WTC11 (cell line): ENCODE measurements at regions not wholly inside any gene's neighbourhood (a gene's known extent, or its start where the extent isn't known, plus 50 kb on each side); places are given as distances from the start of the nearest gene placed in this dataset.

Experiments
- ATAC-seq: fragments of 200-7000 bp; cut with Tn5 transposase; 2 replicates; pipeline ENCODE4 v1.10.0; 2021; ENCODE audit warnings: mild to moderate bottlenecking, moderate library complexity
- CTCF ChIA-PET: fragments of 300-600 bp; sonication (Branson Sonifier 250); formaldehyde crosslinking; loops from one replicate; lab custom pipeline; 2021; ENCODE audit warnings: antibody characterized with exemption; lab: Charles Lee
- POLR2A ChIA-PET: fragments of 350-600 bp; sonication (Branson Sonifier 250); formaldehyde crosslinking; loops from one replicate; lab custom pipeline; 2021; ENCODE audit warnings: antibody characterized with exemption; lab: Charles Lee
- DNase-seq: peaks from one replicate; pipeline ENCODE4 v3.0.0; 2021; ENCODE audit warnings: low spot score
- H3K27ac Mint-ChIP-seq: 2 replicates; pipeline ENCODE4 v1.8.0; 2021; ENCODE audit warnings: mixed read lengths
- H3K27me3 Mint-ChIP-seq: 2 replicates; pipeline ENCODE4 v1.8.0; 2021; ENCODE audit warnings: low read depth, mild to moderate bottlenecking, moderate library complexity, mixed read lengths
- H3K36me3 Mint-ChIP-seq: 2 replicates; pipeline ENCODE4 v1.8.0; 2021; ENCODE audit warnings: mixed read lengths
- H3K4me1 Mint-ChIP-seq: 2 replicates; pipeline ENCODE4 v1.8.0; 2022; ENCODE audit warnings: mixed read lengths
- H3K4me3 Mint-ChIP-seq: 2 replicates; pipeline ENCODE4 v1.8.0; 2021; ENCODE audit warnings: mild to moderate bottlenecking, moderate library complexity, mixed read lengths
- H3K9me3 Mint-ChIP-seq: 2 replicates; pipeline ENCODE4 v1.8.0; 2021; ENCODE audit warnings: mixed read lengths
- ARID4B ChIP-seq: sonication (generic); formaldehyde crosslinking; IDR thresholded peaks from 2 replicates; pipeline ENCODE4 v1.8.0; 2023; ENCODE audit warnings: missing genetic modification reagents, mild to moderate bottlenecking, borderline replicate concordance
- CREB1 ChIP-seq: sonication (generic); formaldehyde crosslinking; IDR thresholded peaks from 2 replicates; pipeline ENCODE4 v1.8.0; 2023; ENCODE audit warnings: mild to moderate bottlenecking, missing genetic modification reagents
- E2F5 ChIP-seq: sonication (generic); formaldehyde crosslinking; IDR thresholded peaks from 2 replicates; pipeline ENCODE4 v1.8.1; 2022; ENCODE audit warnings: mild to moderate bottlenecking, moderate library complexity, missing genetic modification reagents
- HMGXB4 ChIP-seq: sonication (generic); formaldehyde crosslinking; IDR thresholded peaks from 2 replicates; pipeline ENCODE4 v1.8.1; 2023; ENCODE audit warnings: mild to moderate bottlenecking, moderate library complexity, missing genetic modification reagents
- NFE2L1 ChIP-seq: sonication (generic); formaldehyde crosslinking; IDR thresholded peaks from 2 replicates; pipeline ENCODE4 v1.8.1; 2023; ENCODE audit warnings: missing genetic modification reagents
- TCF7 ChIP-seq: sonication (generic); formaldehyde crosslinking; IDR thresholded peaks from 2 replicates; pipeline ENCODE4 v1.8.0; 2022; ENCODE audit warnings: mild to moderate bottlenecking, low read depth, missing genetic modification reagents, moderate library complexity
- ZNF232 ChIP-seq: sonication (generic); formaldehyde crosslinking; IDR thresholded peaks from 2 replicates; pipeline ENCODE4 v1.8.0; 2022; ENCODE audit warnings: mild to moderate bottlenecking, missing genetic modification reagents
- ZNF263 ChIP-seq: sonication (generic); formaldehyde crosslinking; IDR thresholded peaks from 2 replicates; pipeline ENCODE4 v1.8.1; 2022; ENCODE audit warnings: low read depth, mild to moderate bottlenecking, moderate library complexity, missing genetic modification reagents
- ZNF317 ChIP-seq: sonication (generic); formaldehyde crosslinking; IDR thresholded peaks from 2 replicates; pipeline ENCODE4 v1.8.1; 2023; ENCODE audit warnings: low read depth, mild to moderate bottlenecking, moderate library complexity, missing genetic modification reagents, borderline replicate concordance
- ZNF416 ChIP-seq: fragments of 250-450 bp; sonication (Bioruptor Pico); IDR thresholded peaks from 2 replicates; pipeline ENCODE4 v1.9.0; 2021; ENCODE audit warnings: mild to moderate bottlenecking, inconsistent platforms
- ZNF532 ChIP-seq: fragments of 250-450 bp; sonication (Bioruptor Pico); IDR thresholded peaks from 2 replicates; pipeline ENCODE4 v1.9.0; 2021; ENCODE audit warnings: mild to moderate bottlenecking, borderline replicate concordance
- TF ChIP-seq, protein P1 (sequence below): fragments of 250-450 bp; sonication (Bioruptor Pico); IDR thresholded peaks from 2 replicates; pipeline ENCODE4 v1.9.0; 2021; ENCODE audit warnings: moderate library complexity, mild to moderate bottlenecking, inconsistent platforms, borderline replicate concordance
- TF ChIP-seq, protein P2 (sequence below): sonication (generic); formaldehyde crosslinking; IDR thresholded peaks from 2 replicates; pipeline ENCODE4 v1.8.1; 2023; ENCODE audit warnings: mild to moderate bottlenecking, missing genetic modification reagents, borderline replicate concordance
- TF ChIP-seq, protein P3 (sequence below): sonication (generic); formaldehyde crosslinking; IDR thresholded peaks from 2 replicates; pipeline ENCODE4 v1.8.1; 2022; ENCODE audit warnings: low read depth, missing genetic modification reagents, borderline replicate concordance

DNA sequence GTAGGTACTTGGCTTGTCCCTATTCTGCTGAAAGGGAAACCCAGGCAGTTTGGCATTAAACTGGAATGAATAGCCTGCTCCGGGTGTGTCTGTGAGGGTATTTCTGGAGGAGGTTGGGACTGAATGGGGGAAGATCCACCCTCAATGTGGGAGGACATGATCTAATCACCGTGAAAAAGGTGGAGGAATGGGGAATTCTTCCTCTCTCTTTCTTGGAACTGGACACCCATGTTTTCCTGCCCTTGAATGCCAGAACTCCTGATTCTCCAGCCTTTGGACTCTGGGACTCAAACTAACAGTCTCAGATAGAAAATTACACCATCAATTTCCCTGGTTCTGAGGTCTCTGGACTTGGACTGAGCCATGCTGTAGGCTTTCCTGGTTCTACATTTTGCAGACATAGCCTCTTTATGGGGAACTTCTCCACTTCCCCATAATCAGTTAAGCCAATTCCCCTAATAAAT lies 391.7 kb downstream of the EDEM1 start:
- no peak overlapping the region for H3K4me3 Mint-ChIP-seq
- H3K27me3 Mint-ChIP-seq: no peaks in the 10 kb centered on the region
- peaks cover 72% of the 10 kb centered on the region for H3K9me3 Mint-ChIP-seq
- ChIA-PET CTCF (no interaction called here), POLR2A (no interaction called here)
- DNase-seq (no peak), ATAC-seq (no peak)
- H3K4me1 Mint-ChIP-seq: peaks cover 8% of the 10 kb centered on the region
- peaks cover 35% of the 10 kb centered on the region for H3K36me3 Mint-ChIP-seq
- H3K27ac Mint-ChIP-seq: no peak overlapping the region
- TF ChIP-seq ARID4B (CRISPR knock-in tag) (no peak), ZNF232 (CRISPR knock-in tag) (no peak), NFE2L1 (CRISPR knock-in tag) (no peak), ZNF416 (CRISPR knock-in tag) (no peak), HMGXB4 (no peak), ZNF532 (no peak), TCF7 (no peak), CREB1 (CRISPR knock-in tag) (no peak), ZNF263 (no peak)
- TF ChIP-seq, protein P1, sequence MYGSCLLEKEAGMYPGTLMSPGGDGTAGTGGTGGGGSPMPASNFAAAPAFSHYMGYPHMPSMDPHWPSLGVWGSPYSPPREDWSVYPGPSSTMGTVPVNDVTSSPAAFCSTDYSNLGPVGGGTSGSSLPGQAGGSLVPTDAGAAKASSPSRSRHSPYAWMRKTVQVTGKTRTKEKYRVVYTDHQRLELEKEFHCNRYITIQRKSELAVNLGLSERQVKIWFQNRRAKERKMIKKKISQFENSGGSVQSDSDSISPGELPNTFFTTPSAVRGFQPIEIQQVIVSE (CRISPR knock-in tag): no peak

- TF ChIP-seq, protein P2, sequence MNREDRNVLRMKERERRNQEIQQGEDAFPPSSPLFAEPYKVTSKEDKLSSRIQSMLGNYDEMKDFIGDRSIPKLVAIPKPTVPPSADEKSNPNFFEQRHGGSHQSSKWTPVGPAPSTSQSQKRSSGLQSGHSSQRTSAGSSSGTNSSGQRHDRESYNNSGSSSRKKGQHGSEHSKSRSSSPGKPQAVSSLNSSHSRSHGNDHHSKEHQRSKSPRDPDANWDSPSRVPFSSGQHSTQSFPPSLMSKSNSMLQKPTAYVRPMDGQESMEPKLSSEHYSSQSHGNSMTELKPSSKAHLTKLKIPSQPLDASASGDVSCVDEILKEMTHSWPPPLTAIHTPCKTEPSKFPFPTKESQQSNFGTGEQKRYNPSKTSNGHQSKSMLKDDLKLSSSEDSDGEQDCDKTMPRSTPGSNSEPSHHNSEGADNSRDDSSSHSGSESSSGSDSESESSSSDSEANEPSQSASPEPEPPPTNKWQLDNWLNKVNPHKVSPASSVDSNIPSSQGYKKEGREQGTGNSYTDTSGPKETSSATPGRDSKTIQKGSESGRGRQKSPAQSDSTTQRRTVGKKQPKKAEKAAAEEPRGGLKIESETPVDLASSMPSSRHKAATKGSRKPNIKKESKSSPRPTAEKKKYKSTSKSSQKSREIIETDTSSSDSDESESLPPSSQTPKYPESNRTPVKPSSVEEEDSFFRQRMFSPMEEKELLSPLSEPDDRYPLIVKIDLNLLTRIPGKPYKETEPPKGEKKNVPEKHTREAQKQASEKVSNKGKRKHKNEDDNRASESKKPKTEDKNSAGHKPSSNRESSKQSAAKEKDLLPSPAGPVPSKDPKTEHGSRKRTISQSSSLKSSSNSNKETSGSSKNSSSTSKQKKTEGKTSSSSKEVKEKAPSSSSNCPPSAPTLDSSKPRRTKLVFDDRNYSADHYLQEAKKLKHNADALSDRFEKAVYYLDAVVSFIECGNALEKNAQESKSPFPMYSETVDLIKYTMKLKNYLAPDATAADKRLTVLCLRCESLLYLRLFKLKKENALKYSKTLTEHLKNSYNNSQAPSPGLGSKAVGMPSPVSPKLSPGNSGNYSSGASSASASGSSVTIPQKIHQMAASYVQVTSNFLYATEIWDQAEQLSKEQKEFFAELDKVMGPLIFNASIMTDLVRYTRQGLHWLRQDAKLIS (CRISPR knock-in tag): no peak
- TF ChIP-seq ZNF317 (CRISPR knock-in tag) (no peak), E2F5 (no peak)
- TF ChIP-seq, protein P3, sequence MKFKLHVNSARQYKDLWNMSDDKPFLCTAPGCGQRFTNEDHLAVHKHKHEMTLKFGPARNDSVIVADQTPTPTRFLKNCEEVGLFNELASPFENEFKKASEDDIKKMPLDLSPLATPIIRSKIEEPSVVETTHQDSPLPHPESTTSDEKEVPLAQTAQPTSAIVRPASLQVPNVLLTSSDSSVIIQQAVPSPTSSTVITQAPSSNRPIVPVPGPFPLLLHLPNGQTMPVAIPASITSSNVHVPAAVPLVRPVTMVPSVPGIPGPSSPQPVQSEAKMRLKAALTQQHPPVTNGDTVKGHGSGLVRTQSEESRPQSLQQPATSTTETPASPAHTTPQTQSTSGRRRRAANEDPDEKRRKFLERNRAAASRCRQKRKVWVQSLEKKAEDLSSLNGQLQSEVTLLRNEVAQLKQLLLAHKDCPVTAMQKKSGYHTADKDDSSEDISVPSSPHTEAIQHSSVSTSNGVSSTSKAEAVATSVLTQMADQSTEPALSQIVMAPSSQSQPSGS (CRISPR knock-in tag): no peak
- no peak overlapping the region for H3K4me3 Mint-ChIP-seq
- H3K36me3 Mint-ChIP-seq: peaks cover 32% of the 10 kb centered on the region
- POLR2A ChIA-PET: no interaction called here
- peaks cover 71% of the 10 kb centered on the region for H3K9me3 Mint-ChIP-seq
- ATAC-seq: no peak
- DNase-seq: no peak
- H3K4me1 Mint-ChIP-seq: peaks cover 8% of the 10 kb centered on the region
- H3K27me3 Mint-ChIP-seq: no peaks in the 10 kb centered on the region
- CTCF ChIA-PET: interaction anchor here (0.9 kb wide), 1 partner anchor 15 kb away, joined by 3 read pairs; no protein-coding TSS in a partner anchor
- H3K27ac Mint-ChIP-seq: no peak overlapping the region
Observed at GRCh38 chr3:5579946-5580345, 392.4 kb downstream of the EDEM1 start.
